ENCODE measurements at regions not wholly inside any gene's neighbourhood (a gene's known extent, or its start where the extent isn't known, plus 50 kb on each side); places are given as distances from the start of the nearest gene placed in this dataset.

- no peaks in the 10 kb centered on the region for H3K36me3 ChIP-seq
- no peaks in the 10 kb centered on the region for H3K9me3 ChIP-seq
- no peak for TF ChIP-seq CTCF (IDR thresholded peaks at IDR 0.05)
- no peak for TF ChIP-seq EP300 (IDR thresholded peaks at IDR 0.05)
- no peak for TF ChIP-seq POLR2AphosphoS5 (IDR thresholded peaks at IDR 0.05)
- no peak for TF ChIP-seq POLR2A (IDR thresholded peaks at IDR 0.05)
- DNase-seq, result peak; percentile 59
- intact Hi-C loops (cut with DNase I), result no loop called here
- 89 to 93% methylated on average over 53 of the region's 53 CpGs for WGBS, 2 donors
- H3K4me1 ChIP-seq, result no peaks in the 10 kb centered on the region
- H3K4me3 ChIP-seq, result no peak overlapping the region
- no peaks in the 10 kb centered on the region for H3K27me3 ChIP-seq
- H3K27ac ChIP-seq, result no peak overlapping the region
Observed at GRCh38 chr6:170159022-170159965, 131.6 kb downstream of the DLL1 start.

- WGBS, 2 donors, result 88 to 91% methylated on average over 29 of the region's 29 CpGs
- Histone ChIP-seq H3K36me3 (no peaks in the 10 kb centered on the region), H3K4me1 (peaks cover 0 to 2% (median under 1%) of the 10 kb centered on the region in 4 donors), H3K27ac (no peak overlapping the region), H3K27me3 (no peaks in the 10 kb centered on the region), H3K4me3 (no peak overlapping the region), H3K9me3 (no peaks in the 10 kb centered on the region)
- no peak for DNase-seq
- TF ChIP-seq CTCF (IDR thresholded peaks at IDR 0.05), result no peak
- intact Hi-C loops (cut with DNase I), result no loop called here
Observed at GRCh38 chr6:170158296-170159021, 132.4 kb downstream of the DLL1 start.

GRCh38 chr6:170157567-170158218 lies 133.2 kb downstream of the DLL1 start:
- Histone ChIP-seq H3K4me3 (no peak overlapping the region), H3K27me3 (no peaks in the 10 kb centered on the region), H3K9me3 (no peaks in the 10 kb centered on the region), H3K27ac (no peak overlapping the region), H3K36me3 (no peaks in the 10 kb centered on the region), H3K4me1 (peaks cover 0 to 9% (median 8%) of the 10 kb centered on the region in 4 donors)
- 83 to 93% methylated on average over 28 of the region's 28 CpGs for whole genome bisulfite sequencing, 2 donors
- no peak for TF ChIP-seq EP300 (IDR thresholded peaks at IDR 0.05)
- TF ChIP-seq POLR2AphosphoS5 (IDR thresholded peaks at IDR 0.05), result no peak
- TF ChIP-seq POLR2A (IDR thresholded peaks at IDR 0.05), result no peak
- no peak for TF ChIP-seq CTCF (IDR thresholded peaks at IDR 0.05)
- no peak for DNase-seq
- intact Hi-C loops (cut with DNase I), result no loop called here

- intact Hi-C loops (cut with DNase I), result no loop called here
- Histone ChIP-seq H3K9me3 (no peaks in the 10 kb centered on the region), H3K4me3 (no peak overlapping the region), H3K27ac (no peak overlapping the region), H3K27me3 (no peaks in the 10 kb centered on the region), H3K36me3 (no peaks in the 10 kb centered on the region), H3K4me1 (peaks cover 0 to 14% (median 11%) of the 10 kb centered on the region in 4 donors)
- WGBS, 2 donors, result 80 to 89% methylated on average over 34 of the region's 34 CpGs
- TF ChIP-seq POLR2A (IDR thresholded peaks at IDR 0.05) (no peak), POLR2AphosphoS5 (IDR thresholded peaks at IDR 0.05) (no peak)
- no peak for DNase-seq
Observed at GRCh38 chr6:170156448-170157375, 134.2 kb downstream of the DLL1 start.
